ENCODE measurements at regions not wholly inside any gene's neighbourhood (a gene's known extent, or its start where the extent isn't known, plus 50 kb on each side); places are given as distances from the start of the nearest gene placed in this dataset.

DNA sequence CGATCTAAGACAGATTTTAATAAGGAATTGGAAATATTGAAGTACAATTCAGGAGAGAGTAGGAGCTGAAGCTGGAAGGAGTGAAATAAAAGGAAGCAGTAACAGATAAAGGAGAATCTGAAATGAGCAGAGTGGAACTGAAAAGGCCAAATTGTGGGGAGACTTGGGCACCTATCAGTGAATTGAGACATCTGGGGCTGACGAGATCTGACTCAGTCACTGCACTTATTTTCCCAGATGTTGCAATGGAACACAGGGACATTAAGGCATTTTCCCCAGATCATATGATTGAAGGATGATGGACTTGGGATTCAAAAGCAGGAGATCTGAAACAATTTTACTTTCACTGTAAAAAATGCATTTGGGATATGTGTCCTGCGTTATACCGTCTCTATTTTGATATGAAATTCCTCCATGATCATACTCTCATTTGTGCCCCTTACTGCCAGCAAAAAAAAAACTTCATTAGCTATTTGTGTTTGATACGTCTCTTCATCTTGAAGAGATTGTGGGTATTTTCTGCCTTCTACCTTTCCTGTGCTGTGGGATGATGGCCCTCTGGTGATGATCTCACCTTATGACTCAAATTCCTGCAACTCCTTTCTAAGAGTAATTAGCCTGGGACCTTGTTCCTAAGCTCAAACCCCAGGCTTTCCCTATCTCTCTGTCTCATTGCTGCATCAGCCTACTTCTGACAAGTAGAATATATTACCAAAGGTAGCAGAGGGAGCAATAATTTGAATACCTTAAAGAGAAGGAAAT is 278.5 kb upstream of the MAN1A1 start:
- Mint-ChIP-seq H3K4me3 (ENCODE audit: unreplicated experiment) (peak overlapping the region; percentile 11), H3K27ac (ENCODE audit: low read depth, unreplicated experiment) (no peak overlapping the region), H3K9me3 (ENCODE audit: unreplicated experiment) (peaks cover 8% of the 10 kb centered on the region), H3K27me3 (ENCODE audit: insufficient read depth, unreplicated experiment) (no peaks in the 10 kb centered on the region), H3K4me1 (ENCODE audit: insufficient read depth, unreplicated experiment) (peaks cover 13% of the 10 kb centered on the region), H3K36me3 (ENCODE audit: insufficient read depth, unreplicated experiment) (no peaks in the 10 kb centered on the region)
- CTCF ChIA-PET, result interaction anchor here (0.5 to 2.9 kb wide), 20 partner anchors 9 to 484 kb away, joined by 3 to 16 read pairs (median 4); no protein-coding TSS in a partner anchor
- intact Hi-C loops (cut with micrococcal nuclease), result loop anchor here (1.0 to 10.0 kb wide), 5 partner anchors 86 to 480 kb away; no protein-coding TSS in a partner anchor
- TF ChIP-seq, protein P1, sequence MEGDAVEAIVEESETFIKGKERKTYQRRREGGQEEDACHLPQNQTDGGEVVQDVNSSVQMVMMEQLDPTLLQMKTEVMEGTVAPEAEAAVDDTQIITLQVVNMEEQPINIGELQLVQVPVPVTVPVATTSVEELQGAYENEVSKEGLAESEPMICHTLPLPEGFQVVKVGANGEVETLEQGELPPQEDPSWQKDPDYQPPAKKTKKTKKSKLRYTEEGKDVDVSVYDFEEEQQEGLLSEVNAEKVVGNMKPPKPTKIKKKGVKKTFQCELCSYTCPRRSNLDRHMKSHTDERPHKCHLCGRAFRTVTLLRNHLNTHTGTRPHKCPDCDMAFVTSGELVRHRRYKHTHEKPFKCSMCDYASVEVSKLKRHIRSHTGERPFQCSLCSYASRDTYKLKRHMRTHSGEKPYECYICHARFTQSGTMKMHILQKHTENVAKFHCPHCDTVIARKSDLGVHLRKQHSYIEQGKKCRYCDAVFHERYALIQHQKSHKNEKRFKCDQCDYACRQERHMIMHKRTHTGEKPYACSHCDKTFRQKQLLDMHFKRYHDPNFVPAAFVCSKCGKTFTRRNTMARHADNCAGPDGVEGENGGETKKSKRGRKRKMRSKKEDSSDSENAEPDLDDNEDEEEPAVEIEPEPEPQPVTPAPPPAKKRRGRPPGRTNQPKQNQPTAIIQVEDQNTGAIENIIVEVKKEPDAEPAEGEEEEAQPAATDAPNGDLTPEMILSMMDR (IDR thresholded peaks at IDR 0.05; ENCODE audit: unreplicated experiment), result no peak
- BruUV-seq (replicated peaks), result no TSS peak
- DNase-seq (ENCODE audit: unreplicated experiment), result peak; percentile 45
- POLR2A ChIA-PET, result interaction anchor here (0.6 to 2.0 kb wide), 7 partner anchors 83 to 923 kb away, joined by 3 to 10 read pairs (median 4); no protein-coding TSS in a partner anchor

DNA sequence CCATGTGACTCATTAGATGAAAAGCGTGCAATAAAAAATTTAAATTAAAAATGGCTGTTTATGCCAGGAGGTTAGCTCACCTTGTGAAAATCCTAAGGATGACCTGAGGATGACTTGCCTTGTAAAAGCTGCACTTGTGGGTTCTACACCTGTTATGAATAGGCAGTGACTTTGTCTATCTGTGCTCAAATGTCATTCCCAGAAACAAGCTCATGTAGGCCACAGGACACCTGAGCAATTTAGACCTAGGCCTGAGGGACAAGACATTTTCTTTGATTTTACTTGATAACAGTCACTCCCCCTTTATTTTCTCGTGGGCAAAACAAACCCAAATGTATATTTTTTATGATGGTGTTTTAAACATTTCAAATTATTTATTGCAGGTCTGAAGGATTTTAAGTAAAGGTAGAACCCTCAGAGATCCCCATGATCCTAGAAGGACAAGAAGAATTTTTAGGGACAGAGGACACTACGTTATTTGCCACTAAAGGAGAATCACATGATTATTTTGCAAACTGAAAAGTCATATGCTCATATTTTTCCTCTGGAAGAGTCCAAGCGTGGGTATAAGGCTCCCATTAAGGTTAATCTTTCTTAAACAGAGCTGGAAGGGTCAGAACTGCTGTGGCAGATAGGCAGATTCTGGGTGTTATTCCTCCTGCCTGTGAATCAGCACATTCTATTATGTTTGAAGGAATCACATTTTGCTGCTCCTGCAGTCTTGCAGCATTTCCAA is 277.5 kb upstream of the MAN1A1 start:
- ChIA-PET POLR2A (interaction anchor here (1.0 kb wide), 1 partner anchor 82 kb away, joined by 4 read pairs; no protein-coding TSS in a partner anchor), CTCF (interaction anchor here (0.5 to 2.9 kb wide), 12 partner anchors 9 to 1204 kb away, joined by 3 to 16 read pairs (median 4); no protein-coding TSS in a partner anchor)
- intact Hi-C loops (cut with micrococcal nuclease), result loop anchor here (5.0 to 10.0 kb wide), 2 partner anchors 85 to 182 kb away; no protein-coding TSS in a partner anchor
- H3K9me3 Mint-ChIP-seq (ENCODE audit: unreplicated experiment), result peaks cover 8% of the 10 kb centered on the region
- no TSS peak for BruUV-seq (replicated peaks)
- H3K4me3 Mint-ChIP-seq (ENCODE audit: unreplicated experiment), result no peak overlapping the region
- DNase-seq (ENCODE audit: unreplicated experiment), result no peak
- H3K27ac Mint-ChIP-seq (ENCODE audit: low read depth, unreplicated experiment), result no peak overlapping the region
- TF ChIP-seq, protein P1 (IDR thresholded peaks at IDR 0.05; ENCODE audit: unreplicated experiment), result no peak
- no peaks in the 10 kb centered on the region for H3K27me3 Mint-ChIP-seq (ENCODE audit: insufficient read depth, unreplicated experiment)
- H3K4me1 Mint-ChIP-seq (ENCODE audit: insufficient read depth, unreplicated experiment), result peaks cover 13% of the 10 kb centered on the region
- no peaks in the 10 kb centered on the region for H3K36me3 Mint-ChIP-seq (ENCODE audit: insufficient read depth, unreplicated experiment)

DNA sequence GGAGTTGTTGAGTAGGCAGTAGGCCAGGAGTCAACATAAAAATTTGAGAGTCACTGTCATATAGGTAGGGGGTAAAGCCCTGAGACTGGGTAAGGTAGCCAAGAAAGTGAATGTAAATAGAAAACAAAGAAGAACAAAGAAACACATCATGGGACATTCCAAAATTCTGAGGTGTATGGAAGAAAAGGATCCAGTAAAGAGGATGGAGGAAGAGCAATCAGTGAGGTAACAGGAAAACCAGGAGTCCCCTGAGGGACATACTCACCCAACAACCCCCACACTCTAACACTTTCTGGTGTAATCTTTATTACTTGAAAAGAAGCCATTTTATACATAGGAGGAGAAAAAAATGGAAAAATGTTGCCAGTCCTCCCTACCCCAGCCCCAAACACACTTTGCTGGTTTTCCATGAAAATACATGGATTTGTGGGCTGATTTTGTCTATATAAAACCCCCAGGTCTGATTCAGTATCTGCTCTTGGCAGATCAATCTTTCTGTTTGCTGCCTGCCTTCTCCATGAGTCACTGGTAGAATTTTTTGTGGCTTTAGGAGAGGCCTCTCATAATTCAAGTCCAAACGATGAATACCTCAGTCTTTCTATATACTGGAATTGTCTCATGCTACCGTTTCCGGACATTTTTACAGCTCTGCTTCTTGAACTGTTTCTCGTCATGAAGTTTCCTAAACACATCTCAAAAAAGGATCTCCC is 271.4 kb upstream of the MAN1A1 start:
- Mint-ChIP-seq H3K27ac (ENCODE audit: low read depth, unreplicated experiment) (peak overlapping the region; percentile 86), H3K4me1 (ENCODE audit: insufficient read depth, unreplicated experiment) (peaks cover 17% of the 10 kb centered on the region), H3K36me3 (ENCODE audit: insufficient read depth, unreplicated experiment) (no peaks in the 10 kb centered on the region), H3K4me3 (ENCODE audit: unreplicated experiment) (no peak overlapping the region), H3K9me3 (ENCODE audit: unreplicated experiment) (no peaks in the 10 kb centered on the region), H3K27me3 (ENCODE audit: insufficient read depth, unreplicated experiment) (no peaks in the 10 kb centered on the region)
- no TSS peak for BruUV-seq (replicated peaks)
- intact Hi-C loops (cut with micrococcal nuclease), result loop anchor here (10.0 kb wide), 1 partner anchor 176 kb away; no protein-coding TSS in a partner anchor
- peak; percentile 76 for DNase-seq (ENCODE audit: unreplicated experiment)
- POLR2A ChIA-PET, result interaction anchor here (0.6 kb wide), 1 partner anchor 19 kb away, joined by 3 read pairs; no protein-coding TSS in a partner anchor
- TF ChIP-seq, protein P1 (IDR thresholded peaks at IDR 0.05; ENCODE audit: unreplicated experiment), result no peak
- CTCF ChIA-PET, result no interaction called here
